ELF-1 (cell line): ENCODE measurements at regions not wholly inside any gene's neighbourhood (a gene's known extent, or its start where the extent isn't known, plus 50 kb on each side); places are given as distances from the start of the nearest gene placed in this dataset.
"Not testable (repeated sequence)": the region's sequence is repeated elsewhere in the genome, so short reads cannot be mapped to it uniquely, and the experiment has no call there.

Source experiments
- DNase-seq: peaks from one replicate; pipeline ENCODE4 v3.0.0-alpha.2; 2016; ENCODE audit warnings: low read depth, low spot score

DNA sequence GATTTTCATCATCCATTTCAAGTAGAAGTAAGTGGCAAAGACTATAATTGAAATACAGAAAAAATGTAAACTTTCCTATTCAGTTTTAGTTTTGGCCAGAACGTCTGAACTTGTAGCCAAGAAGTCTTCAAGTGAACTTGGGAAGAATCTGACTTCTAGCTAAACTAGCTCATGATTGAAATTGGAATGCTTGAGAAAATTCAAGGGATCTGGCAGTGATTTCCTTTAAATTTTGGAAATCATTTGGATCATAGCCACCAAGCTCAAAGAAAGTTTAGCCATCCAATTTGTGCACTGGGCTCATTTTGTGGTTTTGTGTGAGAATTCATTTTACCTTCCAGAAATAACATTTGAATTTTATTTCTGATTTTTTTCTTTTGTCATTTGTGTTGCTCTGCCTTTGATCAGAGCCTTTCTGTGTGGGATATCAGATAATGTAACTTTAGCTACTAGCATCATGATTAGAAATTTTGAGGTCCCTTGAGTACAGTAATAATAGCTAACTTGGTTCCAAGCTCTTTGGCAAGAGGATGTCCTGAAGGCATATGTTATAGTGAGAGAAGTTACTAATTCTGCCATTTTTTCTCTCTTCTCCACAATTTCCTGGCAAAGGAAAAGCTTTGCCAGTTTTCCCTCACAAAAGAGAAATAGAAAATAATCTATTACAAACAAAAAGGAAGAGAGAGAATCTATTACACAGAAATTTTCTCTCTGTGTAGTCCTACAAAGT lies 2123.7 kb upstream of the RAG2 start:
- no peak for DNase-seq

DNA sequence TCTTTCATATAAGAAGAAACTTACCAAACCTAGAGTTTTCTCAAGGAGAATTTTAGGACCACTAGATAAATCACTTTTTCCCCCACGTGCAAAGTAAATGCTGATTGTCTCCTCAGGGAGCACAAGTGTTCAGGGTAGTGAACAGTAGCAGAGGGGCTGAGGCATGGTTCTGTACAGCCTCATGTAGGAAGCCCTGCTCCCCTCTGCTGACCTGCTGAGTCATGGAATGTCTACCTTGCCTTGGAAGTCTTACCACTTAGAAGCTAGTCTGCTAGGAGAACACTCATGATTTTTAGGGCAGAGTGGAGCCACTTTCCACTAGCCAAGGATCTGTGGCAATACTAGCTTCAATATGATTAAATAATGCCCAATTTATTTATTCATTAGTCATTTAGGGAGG lies 2120.6 kb upstream of the RAG2 start:
- DNase-seq: peak; percentile 6

DNA sequence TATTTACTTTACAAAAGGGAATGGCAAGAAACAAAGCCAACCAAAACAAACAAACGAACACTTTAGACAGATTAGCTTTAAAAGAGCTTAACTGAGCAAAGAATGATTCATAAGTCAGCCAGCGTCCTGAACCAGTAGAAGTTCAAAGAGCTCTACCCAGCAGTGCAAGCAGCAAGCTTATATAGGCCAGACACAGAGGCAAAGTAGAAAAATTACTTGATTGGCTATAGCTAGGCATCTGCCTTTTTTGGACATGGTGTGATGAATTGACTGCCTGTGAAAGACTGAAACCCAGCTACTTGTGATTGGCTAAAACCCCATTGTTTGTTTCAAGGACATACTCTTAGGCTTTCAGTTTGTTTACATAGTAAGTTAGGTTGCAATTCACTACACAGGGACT lies 2120.0 kb upstream of the RAG2 start:
- peak; percentile 12 for DNase-seq

DNA sequence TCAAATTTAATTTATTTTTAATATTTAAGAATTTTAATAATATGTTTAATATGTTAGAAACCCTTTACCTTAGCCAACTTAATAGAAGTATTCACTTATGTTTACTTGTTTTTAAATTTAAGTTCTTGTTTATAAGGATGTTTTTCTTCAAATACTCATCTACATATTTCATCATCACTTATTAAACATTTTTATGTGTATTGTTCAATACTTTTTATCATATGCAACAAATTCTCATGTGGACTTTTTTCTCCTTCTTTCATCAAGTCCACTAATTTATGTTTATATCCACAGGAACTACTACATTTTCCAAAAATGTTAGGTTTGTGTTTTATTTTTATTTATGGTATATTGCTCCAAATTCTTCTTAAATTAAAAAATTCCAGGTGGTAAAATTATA lies 2113.1 kb upstream of the RAG2 start:
- no peak for DNase-seq

DNA sequence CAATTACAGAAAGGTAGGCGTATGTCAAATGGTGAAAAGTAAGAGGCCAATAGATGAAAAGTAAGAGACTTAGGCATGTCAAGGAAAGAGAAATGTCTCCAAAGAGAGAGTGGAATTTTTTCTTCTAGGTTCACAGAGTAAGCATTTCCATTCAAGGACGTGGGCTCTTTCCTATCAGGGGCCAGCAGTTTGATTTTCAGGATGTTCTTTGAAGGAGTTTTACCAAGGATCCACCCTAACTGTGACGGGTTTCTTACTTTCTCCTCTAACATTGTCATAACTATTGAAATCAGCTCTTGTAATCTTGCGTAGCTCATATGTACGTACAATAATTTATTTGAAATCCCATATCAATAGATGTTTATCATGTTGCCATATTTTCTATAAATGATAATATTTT lies 2112.2 kb upstream of the RAG2 start:
- DNase-seq: no peak

DNA sequence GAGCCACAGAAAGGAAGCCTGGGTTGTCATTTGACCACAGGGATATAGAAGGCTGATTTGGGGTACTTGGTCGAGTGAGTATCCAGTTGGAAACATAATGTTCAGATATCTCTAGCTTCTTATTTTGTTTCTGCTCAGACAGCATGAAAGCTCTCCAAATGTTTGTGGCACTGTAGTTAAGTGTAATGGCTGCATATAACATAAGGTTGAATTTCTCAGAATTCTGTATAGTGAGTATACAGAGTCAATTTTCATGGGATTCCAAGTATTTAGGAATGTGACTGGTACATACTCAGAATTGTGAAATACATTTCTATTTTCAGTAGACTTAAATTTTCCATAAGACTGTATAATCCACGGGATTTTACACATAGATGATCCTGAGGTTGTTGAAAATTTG lies 2102.1 kb upstream of the RAG2 start:
- DNase-seq: no peak

DNA sequence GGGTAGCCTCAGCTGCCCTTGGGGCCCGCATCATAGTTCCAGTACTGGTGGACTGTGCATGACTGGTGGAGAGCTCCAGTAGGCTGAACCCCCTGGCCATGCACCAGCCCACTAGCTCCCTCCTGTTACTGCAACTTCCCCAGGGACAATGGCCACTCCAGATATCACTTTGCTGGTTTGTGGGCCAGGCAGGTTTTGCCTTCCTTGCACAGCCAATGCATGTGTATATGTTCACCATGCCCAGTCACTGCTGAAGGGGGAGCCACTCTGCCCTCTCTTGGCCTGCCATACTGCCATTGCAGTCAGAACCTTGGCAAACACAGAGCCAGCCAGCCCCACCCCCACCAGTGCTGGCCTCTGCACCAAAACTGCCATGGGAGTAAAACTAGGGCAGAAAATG lies 2095.3 kb upstream of the RAG2 start:
- DNase-seq: no peak

DNA sequence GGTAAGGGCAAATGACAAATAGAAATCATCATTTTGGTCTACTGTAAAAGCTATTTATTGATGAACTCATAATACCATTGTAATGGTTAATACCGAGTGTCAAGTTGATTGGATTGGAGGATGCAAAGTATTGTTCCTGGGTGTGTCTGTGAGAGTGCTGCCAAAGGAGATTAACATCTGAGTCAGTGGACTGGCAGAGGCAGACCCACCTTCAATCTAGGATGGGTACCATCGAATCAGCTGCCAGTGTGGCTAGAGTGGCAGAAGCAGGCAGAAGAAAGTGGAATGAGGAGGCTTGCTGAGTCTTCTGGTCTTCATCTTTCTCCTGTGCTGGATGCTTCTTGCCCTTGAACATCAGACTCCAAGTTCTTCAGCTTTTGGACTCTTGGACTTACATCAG lies 2092.2 kb upstream of the RAG2 start:
- DNase-seq: not testable (repeated sequence)

DNA sequence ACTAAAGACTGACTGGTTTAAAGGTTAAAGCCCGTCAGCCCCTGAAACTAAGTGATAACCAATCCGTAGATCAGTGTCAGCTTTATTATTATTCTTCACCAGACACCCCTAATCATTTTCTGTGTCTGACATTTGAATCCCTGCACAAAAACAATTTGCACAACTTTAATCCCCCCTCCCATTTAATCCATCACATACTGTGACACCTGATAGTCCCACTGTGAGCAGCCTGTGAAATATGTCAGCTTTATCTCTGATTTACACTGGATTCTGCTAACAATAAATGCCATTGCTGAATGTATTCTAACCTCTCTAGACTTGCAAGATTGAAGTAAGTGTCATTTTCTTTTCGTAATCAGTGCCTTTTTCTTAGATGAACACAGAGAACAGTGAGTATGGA lies 2089.0 kb upstream of the RAG2 start:
- no peak for DNase-seq

DNA sequence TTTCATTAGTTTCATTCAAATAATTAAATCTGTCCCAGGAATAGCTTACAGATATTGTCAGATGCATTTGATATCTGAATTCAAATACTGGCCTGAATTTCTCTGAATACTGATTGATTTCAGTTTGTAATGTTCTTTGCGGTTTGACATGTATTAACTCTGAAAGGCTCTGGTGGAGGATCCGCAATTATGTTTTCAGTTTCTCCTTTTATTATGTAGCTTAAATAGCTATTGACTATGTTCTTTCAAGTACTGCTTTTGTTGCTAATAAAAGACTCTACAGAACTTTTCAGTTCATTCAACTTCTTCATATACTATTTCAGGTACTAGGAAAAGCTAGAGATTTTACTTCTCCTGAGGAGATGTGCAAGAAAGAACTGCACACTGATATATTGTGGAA lies 2085.4 kb upstream of the RAG2 start:
- DNase-seq: no peak

DNA sequence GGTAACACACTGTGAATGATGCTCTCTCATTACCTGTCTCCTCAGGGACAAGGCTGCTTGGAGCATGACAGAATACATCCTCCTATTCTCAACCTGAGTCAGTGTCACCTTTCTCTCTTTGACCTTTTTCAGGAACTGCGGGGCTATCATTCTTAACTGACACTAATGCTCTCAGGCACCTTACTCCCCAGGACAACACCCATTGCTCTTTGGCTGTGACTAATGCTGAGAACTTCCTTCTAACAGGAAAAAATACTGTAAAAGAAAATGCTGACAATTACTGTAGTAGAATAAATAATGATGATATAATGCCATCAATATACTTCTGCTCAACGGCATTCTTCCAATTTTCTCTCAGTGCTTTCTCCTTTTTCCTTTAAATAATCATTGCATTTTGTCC lies 2082.7 kb upstream of the RAG2 start:
- no peak for DNase-seq

DNA sequence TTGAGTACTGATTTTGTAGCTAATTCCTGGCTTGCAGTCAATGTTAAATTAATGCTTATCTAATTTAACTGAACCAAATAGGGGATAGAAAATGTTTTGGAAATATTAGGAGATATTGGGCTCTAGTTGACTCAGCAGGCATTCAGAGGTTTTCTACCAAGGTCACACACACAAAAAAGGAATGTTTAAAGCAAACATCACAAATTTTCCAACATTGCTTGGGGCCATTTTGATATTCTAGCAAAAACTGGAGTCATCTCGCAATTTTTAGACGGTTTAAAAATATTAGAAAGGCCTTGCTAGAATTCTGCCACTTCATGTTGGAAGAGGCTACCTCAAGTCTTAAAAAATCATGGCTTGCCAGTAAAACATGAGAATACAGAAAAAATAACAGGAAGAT lies 2082.1 kb upstream of the RAG2 start:
- DNase-seq: no peak

DNA sequence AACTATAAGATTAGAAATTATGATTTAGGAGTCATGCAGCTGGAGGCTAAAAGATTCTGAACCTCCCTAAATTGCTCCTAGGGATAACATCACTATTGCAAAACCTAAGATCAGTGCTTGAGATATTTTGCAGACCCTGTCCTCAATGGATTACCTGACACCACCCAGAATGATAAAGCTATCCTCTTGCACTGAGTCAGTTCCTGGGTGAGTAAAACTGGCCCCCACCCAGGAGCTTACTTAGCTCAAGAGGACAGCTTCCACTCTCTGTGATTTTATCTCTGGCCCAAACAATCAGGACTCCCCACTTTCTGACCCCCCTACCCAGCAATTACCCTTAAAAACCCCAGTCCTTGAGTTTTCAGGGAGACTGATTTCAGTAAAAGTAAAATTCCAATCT lies 2074.4 kb upstream of the RAG2 start:
- DNase-seq: no peak

DNA sequence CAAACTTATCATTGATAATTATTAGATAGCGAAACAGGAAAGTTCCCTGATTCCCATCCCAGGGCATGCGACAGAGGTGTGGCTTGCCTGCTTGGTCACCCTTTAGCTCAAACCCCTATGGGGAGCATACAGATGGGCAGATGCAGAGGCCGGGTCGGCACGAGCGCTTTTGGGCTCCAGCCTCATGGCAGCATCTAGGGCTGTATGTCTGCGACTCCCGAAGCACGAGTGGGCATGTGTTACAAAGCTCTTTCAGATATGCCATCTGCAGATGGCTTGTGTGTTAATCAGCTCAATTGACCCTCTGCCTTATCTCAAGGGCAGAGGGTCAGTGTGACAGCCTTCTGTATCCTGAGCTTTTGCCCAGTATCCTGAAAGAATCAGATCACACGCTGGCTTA lies 2069.3 kb upstream of the RAG2 start:
- no peak for DNase-seq

DNA sequence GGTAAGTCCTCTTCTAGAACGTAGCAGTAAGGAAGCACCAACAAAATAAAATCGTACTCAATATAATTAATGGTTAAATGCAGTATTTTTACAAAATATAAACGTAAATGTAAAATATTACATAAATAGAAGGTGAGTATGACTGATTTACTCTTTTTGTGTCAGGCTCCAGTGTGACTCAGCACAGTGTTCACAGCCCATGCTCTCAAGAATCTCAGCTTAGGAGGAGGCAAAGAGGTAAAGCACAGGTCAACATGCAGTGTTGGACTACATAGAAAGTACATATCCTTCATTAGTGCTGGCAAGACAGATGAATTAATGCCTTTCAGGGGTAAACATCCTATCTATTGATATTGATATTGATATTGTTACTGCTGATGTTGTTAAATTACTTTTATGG lies 2050.6 kb upstream of the RAG2 start:
- no peak for DNase-seq

DNA sequence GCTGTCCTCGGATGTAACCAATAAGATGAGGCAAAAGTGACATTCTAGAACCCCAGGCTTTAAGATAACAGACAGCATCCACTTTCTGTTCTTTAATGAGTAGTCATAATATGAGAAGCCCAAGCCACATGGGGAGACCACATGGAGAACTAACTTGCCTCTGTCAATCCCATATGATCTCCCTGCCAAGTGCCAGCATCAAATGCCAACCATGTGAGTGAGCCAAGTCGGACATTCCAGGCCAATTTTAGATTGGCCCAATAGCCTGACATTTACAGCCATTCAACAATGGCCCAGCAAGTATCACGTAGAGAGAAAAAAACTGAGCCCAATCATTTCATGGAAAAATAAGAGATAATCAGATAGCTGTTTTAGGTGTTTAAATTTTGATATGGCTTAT lies 2048.3 kb upstream of the RAG2 start:
- no peak for DNase-seq

DNA sequence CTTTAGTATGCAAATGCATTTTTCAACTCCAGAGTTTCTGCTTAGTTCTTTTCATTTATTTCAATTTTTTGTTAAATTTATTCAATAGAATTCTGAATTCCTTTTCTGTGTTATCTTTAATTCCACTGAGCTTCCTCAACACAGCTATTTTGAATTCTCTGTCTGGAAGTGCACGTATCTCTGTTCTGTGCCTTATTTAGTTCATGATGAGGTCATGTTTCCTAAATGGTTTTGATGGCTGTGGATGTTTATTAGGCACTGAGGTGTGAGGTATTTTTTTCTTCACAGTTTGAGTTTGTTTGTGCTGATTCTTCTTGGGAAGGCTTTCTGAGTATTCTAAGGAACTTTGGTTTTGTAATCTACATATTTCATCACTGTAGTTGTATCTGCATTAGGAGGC lies 2042.8 kb upstream of the RAG2 start:
- no peak for DNase-seq

DNA sequence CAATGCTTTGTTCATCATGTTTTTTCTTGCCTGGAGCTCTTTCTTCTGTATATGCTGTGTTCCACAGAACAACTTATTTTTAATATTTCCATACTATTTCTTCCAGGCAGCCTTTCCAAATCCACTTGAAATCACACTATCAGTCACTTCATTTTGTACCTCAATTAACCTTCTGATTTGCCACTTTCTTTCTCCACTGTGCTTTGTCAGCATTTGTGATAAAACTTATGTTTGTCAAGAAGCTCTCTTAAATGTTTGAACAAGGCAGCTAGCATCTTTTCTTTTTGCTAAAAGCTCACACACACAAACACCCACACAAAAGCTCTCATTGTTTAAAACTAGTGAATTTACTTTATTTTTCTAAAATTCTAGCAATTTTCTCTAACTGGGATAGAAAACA lies 2014.7 kb upstream of the RAG2 start:
- DNase-seq: no peak

DNA sequence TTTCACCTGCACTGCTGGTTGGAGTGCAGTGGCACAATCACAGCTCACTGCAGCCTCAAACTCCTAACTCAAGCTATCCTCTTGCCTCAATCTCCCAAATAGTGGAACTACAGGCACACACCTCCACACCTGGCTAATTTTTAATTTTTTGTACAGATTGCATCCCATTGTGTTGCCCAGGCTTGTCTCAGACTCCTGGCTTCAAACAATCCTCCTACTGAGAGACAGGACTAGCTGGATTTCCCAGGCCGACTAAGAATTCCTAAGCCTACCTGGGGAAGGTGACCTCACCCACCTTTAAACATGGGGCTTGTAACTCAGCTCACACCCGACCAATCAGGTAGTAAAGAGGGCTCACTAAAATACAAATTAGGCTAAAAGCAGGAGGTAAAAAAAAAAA lies 2003.3 kb upstream of the RAG2 start:
- not testable (repeated sequence) for DNase-seq

DNA sequence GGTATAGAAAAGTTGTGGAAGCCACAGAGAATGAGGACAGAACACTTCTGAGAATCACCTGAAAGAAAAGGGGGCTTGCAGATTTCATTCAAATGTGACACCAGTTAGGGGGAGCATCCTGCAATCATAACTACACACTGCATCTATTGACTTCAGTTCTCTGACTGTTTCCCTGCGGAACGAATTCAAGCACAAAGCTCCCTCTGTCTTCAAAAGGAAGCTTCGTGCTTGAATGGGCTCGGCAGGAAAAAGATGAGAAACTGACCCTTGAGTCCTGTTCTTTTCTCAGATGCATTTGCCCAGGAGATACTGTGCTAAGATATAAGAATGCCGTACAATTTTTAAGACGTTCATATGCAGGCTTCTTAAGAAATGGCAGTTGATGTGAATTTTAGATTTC lies 2000.4 kb upstream of the RAG2 start:
- DNase-seq: no peak

DNA sequence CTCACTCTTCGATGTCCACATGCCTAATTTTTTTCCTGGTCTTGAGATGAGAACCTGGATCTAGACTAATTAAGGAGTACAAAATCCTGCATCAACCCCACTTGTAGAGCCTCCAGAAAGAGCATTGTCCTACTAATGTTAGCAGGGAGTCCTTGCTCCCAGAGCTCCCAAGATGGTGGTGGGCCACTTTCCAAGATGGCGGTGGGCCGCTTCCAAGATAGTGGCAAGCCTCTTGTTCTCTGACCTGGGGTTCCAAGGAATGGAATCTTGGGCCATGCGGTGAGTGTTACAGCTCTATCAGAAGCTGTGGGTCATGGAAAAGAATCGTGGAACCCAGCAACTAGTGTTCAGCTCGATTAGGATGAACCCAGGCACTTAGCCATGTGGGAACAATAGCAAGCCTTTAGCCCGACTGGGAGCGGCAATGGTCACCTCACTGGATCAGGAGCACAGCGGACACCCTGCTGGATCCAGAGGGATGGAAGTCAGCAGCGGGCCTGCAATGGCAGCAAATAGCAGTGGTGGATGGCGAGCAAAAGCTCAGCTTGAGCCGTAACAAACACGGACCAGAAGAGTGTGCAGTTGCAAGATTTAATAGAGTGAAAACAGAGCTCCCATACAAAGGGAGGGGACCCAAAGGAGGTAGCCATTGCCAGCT lies 1997.5 kb upstream of the RAG2 start:
- DNase-seq: not testable (repeated sequence)

DNA sequence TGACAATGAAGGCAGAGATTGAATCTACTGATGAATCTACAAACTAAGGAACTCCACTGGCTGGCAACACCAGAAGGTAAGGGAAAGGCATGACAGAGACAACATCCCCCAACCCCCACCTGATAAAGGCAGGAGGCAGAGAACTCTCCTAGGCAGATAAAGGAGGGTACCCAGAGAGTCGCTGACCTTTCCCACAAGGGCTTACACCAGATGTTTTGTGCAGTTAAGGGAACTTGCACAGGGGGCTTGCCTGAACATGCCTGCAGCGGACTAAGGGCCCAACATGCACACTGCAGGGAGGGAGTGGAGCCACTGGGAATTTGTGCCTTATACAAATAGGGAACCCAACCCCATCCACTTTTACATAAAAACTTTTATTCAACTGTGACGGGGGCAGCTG lies 1996.9 kb upstream of the RAG2 start:
- no peak for DNase-seq

DNA sequence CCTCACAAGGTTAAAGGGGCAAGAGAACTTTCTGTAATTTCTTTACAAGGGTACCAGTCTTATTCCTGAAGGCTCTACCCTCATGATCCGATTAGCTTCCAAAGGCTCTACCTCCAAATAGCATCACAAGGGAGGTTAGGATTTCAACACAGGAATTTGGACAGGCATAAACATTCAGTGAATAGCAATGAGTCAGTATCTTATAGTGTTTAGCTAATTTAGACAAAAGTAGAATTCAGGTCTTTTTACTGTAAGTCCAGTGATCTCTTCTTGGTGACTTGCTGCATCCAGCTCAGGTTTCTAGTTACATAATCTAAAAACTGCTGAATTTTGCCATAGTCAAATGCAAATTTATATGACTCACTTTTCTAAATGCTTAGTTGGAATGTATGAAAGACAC lies 1995.6 kb upstream of the RAG2 start:
- no peak for DNase-seq

DNA sequence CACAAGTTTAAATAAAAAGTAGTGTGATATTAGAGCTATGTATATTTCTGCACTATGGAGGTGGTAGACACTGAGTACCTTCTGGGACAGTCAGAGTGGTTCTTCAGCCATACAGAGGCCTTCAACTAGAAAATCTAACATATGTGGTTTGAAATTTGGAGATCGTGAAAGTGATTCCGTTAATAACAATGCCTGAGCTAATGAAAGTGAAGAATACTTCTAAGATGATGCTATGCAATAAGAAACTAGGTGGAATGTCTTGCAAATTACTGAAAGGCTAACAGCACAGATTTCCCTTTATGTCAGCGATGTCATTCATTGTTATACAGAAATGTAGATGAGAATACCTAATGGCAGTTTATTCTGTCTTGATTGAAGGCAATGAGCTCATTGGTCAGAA lies 1984.7 kb upstream of the RAG2 start:
- no peak for DNase-seq
